ENCODE measurements at regions not wholly inside any gene's neighbourhood (a gene's known extent, or its start where the extent isn't known, plus 50 kb on each side); places are given as distances from the start of the nearest gene placed in this dataset.

DNA sequence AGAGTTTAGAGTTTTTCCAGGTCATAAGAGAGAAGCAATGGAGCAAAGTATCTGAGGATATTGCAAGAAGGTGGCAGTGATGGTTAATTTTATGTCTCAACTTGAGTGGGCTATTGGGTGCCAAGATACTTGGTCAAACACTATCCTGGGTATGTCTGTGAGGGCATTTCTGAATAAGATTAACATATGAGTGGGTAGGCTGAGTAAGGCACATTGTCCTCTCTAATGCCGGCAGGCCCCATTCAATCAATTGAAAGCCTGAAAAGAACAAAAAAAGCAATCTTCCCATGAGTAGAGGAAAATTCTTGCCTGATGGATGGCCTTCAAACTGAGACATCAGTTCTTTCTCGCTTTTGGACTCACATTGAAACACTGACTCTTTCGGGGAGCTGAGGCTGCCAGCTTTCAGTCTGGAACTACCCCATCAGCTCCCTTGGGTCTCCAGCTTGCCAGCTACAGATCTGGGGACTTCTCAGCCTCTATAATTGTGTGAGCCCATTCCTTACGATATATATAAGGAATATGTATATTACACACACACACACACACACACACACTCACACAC is 228.8 kb downstream of the BUD13 start:
- H3K4me3 ChIP-seq (ENCODE audit: low read length), result no peak overlapping the region
- H3K4me1 ChIP-seq (ENCODE audit: insufficient read depth, low read length), result no peaks in the 10 kb centered on the region
- H3K9ac ChIP-seq (ENCODE audit: low read depth, low read length), result no peak overlapping the region
- H3K9me3 ChIP-seq (ENCODE audit: insufficient read depth, low read depth, low read length), result peaks cover 3% of the 10 kb centered on the region; the same call in 1 of the 2 replicates
- no peak overlapping the region for H3K27ac ChIP-seq (ENCODE audit: low read length)
- H3K27me3 ChIP-seq (ENCODE audit: insufficient read depth, low read length), result peaks cover 5% of the 10 kb centered on the region; the same call in 1 of the 2 replicates
- H3K36me3 ChIP-seq (ENCODE audit: insufficient read depth, low read depth, low read length), result no peaks in the 10 kb centered on the region

- no peak overlapping the region for H3K4me3 ChIP-seq (ENCODE audit: low read length)
- no peaks in the 10 kb centered on the region for H3K36me3 ChIP-seq (ENCODE audit: insufficient read depth, low read depth, low read length)
- no peak overlapping the region for H3K9ac ChIP-seq (ENCODE audit: low read depth, low read length)
- peaks cover 10% of the 10 kb centered on the region for H3K27me3 ChIP-seq (ENCODE audit: insufficient read depth, low read length)
- no peak overlapping the region for H3K27ac ChIP-seq (ENCODE audit: low read length)
- no peaks in the 10 kb centered on the region for H3K4me1 ChIP-seq (ENCODE audit: insufficient read depth, low read length)
- H3K9me3 ChIP-seq (ENCODE audit: insufficient read depth, low read depth, low read length), result peaks cover 3% of the 10 kb centered on the region; the same call in 1 of the 2 replicates
Observed at GRCh38 chr11:116543099-116543498, 229.7 kb downstream of the BUD13 start.

- H3K4me3 ChIP-seq (ENCODE audit: low read length), result no peak overlapping the region
- no peaks in the 10 kb centered on the region for H3K4me1 ChIP-seq (ENCODE audit: insufficient read depth, low read length)
- H3K9ac ChIP-seq (ENCODE audit: low read depth, low read length), result no peak overlapping the region
- H3K27me3 ChIP-seq (ENCODE audit: insufficient read depth, low read length), result peaks cover 14% of the 10 kb centered on the region
- H3K9me3 ChIP-seq (ENCODE audit: insufficient read depth, low read depth, low read length), result peaks cover 3% of the 10 kb centered on the region; the same call in 1 of the 2 replicates
- H3K36me3 ChIP-seq (ENCODE audit: insufficient read depth, low read depth, low read length), result no peaks in the 10 kb centered on the region
- H3K27ac ChIP-seq (ENCODE audit: low read length), result no peak overlapping the region
Observed at GRCh38 chr11:116542406-116542805, 230.4 kb downstream of the BUD13 start.

GRCh38 chr11:116541460-116541859 is 231.3 kb downstream of the BUD13 start:
- Histone ChIP-seq H3K27me3 (ENCODE audit: insufficient read depth, low read length) (peaks cover 14% of the 10 kb centered on the region), H3K4me1 (ENCODE audit: insufficient read depth, low read length) (no peaks in the 10 kb centered on the region), H3K36me3 (ENCODE audit: insufficient read depth, low read depth, low read length) (no peaks in the 10 kb centered on the region)

DNA sequence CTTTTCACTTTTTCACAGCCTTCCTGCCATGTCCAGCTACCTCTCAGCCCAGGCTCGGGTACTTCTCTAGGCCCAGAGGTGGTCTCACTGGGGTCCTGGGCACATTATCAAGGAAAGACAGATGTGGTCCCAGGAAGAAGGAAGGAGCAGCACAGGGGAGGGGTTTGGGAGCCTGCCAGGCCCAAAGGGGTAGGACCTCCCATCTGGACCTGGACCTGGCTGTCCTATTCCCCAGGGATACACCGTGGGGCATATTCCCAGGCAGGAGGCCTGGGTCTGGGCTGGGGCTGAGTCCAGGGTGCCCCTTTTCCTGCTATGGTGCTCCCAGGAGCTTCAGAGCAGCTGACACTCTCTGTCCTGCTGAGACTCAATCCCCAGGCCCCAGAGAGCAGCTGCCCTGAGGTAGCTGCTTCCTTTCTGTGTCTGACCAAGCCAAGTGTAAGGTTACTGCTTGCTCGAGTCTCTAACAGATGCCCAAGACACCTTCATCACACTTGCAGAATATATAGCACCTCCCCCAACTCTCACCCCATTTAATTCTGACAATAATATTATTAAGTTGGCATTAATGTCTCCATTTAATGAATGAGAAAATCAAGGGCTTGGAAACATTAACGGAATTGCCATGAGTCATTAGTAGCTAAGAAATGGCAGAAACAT is 232.0 kb downstream of the BUD13 start:
- Histone ChIP-seq H3K9me3 (ENCODE audit: insufficient read depth, low read depth, low read length) (peaks cover 3% of the 10 kb centered on the region; the same call in 1 of the 2 replicates), H3K27me3 (ENCODE audit: insufficient read depth, low read length) (peaks cover 14% of the 10 kb centered on the region), H3K9ac (ENCODE audit: low read depth, low read length) (no peak overlapping the region), H3K4me3 (ENCODE audit: low read length) (no peak overlapping the region), H3K27ac (ENCODE audit: low read length) (no peak overlapping the region), H3K36me3 (ENCODE audit: insufficient read depth, low read depth, low read length) (no peaks in the 10 kb centered on the region), H3K4me1 (ENCODE audit: insufficient read depth, low read length) (no peaks in the 10 kb centered on the region)

More at GRCh38 chr11:116541460-116541859, 231.3 kb downstream of the BUD13 start:
- peaks cover 3% of the 10 kb centered on the region; the same call in 1 of the 2 replicates for H3K9me3 ChIP-seq (ENCODE audit: insufficient read depth, low read depth, low read length)
- H3K27ac ChIP-seq (ENCODE audit: low read length), result no peak overlapping the region
- H3K9ac ChIP-seq (ENCODE audit: low read depth, low read length), result no peak overlapping the region
- no peak overlapping the region for H3K4me3 ChIP-seq (ENCODE audit: low read length)

DNA sequence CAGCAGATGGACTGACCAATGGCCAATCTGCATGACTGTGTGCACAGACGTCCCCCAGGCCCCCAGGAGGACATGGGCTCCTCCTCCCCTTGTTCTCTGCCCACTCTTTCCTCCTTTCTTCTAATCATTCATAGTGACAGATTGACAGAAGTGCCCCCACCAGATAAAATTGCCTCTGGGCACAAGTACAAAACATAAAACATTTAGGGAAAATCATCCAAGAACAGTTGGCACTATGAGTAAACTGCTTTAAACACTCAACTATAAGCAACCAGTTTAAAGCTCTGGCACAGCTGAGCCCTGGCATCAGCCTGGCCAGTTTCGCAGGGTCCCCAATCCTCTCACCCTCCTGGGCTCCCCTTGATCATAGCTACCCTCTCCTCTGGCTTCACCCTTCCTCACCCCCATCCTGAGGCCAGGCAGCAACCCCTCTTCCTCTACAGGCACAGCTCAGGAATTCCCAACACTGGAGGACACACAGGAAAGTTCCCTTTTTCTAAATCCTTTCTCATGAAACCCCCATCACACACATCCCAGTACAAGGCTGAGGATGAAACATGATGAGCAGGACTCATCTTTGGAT is 232.9 kb downstream of the BUD13 start:
- H3K36me3 ChIP-seq (ENCODE audit: insufficient read depth, low read depth, low read length), result no peaks in the 10 kb centered on the region
- H3K9ac ChIP-seq (ENCODE audit: low read depth, low read length), result no peak overlapping the region
- no peak overlapping the region for H3K4me3 ChIP-seq (ENCODE audit: low read length)
- H3K9me3 ChIP-seq (ENCODE audit: insufficient read depth, low read depth, low read length), result peaks cover 3% of the 10 kb centered on the region; the same call in 1 of the 2 replicates
- H3K27ac ChIP-seq (ENCODE audit: low read length), result no peak overlapping the region
- H3K4me1 ChIP-seq (ENCODE audit: insufficient read depth, low read length), result no peaks in the 10 kb centered on the region
- H3K27me3 ChIP-seq (ENCODE audit: insufficient read depth, low read length), result peaks cover 14% of the 10 kb centered on the region

- peaks cover 3% of the 10 kb centered on the region; the same call in 1 of the 2 replicates for H3K9me3 ChIP-seq (ENCODE audit: insufficient read depth, low read depth, low read length)
- peaks cover 14% of the 10 kb centered on the region for H3K27me3 ChIP-seq (ENCODE audit: insufficient read depth, low read length)
- H3K4me1 ChIP-seq (ENCODE audit: insufficient read depth, low read length), result no peaks in the 10 kb centered on the region; the same call in 1 of the 2 replicates
- no peak overlapping the region for H3K4me3 ChIP-seq (ENCODE audit: low read length)
- no peak overlapping the region for H3K9ac ChIP-seq (ENCODE audit: low read depth, low read length)
- H3K36me3 ChIP-seq (ENCODE audit: insufficient read depth, low read depth, low read length), result no peaks in the 10 kb centered on the region
- no peak overlapping the region for H3K27ac ChIP-seq (ENCODE audit: low read length)
Observed at GRCh38 chr11:116539211-116539610, 233.6 kb downstream of the BUD13 start.

DNA sequence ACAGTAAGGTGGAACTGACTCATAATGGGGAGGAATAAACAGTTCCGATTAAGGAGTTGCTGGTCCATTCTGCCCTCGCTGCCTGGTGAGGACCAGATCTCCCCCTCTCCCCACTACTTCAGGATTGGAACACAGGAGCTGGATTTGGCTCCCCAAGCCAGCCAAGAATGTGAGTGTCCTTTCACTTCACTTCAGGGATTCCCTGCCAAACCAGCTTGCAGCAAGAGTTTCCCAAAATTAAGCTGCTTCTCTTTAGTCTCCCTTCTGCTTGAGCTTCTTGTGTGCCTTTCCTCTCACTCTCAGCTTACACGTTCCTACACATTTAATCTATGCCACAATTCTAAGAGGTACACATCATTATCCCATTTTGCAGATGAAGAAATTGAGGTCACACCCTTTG is 234.1 kb downstream of the BUD13 start:
- no peaks in the 10 kb centered on the region for H3K36me3 ChIP-seq (ENCODE audit: insufficient read depth, low read depth, low read length)
- peaks cover 3% of the 10 kb centered on the region; the same call in 1 of the 2 replicates for H3K9me3 ChIP-seq (ENCODE audit: insufficient read depth, low read depth, low read length)
- H3K27me3 ChIP-seq (ENCODE audit: insufficient read depth, low read length), result peaks cover 14% of the 10 kb centered on the region
- no peak overlapping the region for H3K27ac ChIP-seq (ENCODE audit: low read length)
- H3K4me3 ChIP-seq (ENCODE audit: low read length), result no peak overlapping the region
- peaks cover 5% of the 10 kb centered on the region; the same call in 1 of the 2 replicates for H3K4me1 ChIP-seq (ENCODE audit: insufficient read depth, low read length)
- no peak overlapping the region for H3K9ac ChIP-seq (ENCODE audit: low read depth, low read length)

DNA sequence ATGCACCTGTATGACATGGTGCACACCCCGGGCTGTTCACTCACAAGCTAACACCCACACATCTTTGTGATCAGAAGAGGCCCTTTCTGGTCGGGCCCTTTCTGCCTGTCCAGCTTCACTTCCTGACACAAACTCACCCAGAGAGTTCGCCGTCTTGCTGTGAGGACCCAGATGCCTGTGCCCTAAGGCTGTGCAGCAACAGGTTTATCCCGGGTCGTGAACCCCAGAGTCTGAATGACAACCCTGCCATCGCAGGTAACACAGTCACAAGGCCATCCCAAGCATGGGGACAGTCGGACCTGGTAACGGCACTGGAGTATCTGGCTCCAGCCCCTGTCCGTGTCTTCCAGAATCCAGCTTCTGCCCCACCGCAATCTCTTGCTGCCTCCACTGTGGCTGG is 235.1 kb downstream of the BUD13 start:
- Histone ChIP-seq H3K4me3 (ENCODE audit: low read length) (no peak overlapping the region), H3K9me3 (ENCODE audit: insufficient read depth, low read depth, low read length) (peaks cover 3% of the 10 kb centered on the region; the same call in 1 of the 2 replicates), H3K4me1 (ENCODE audit: insufficient read depth, low read length) (peaks cover 6% of the 10 kb centered on the region; the same call in 1 of the 2 replicates), H3K36me3 (ENCODE audit: insufficient read depth, low read depth, low read length) (no peaks in the 10 kb centered on the region), H3K27ac (ENCODE audit: low read length) (no peak overlapping the region), H3K9ac (ENCODE audit: low read depth, low read length) (no peak overlapping the region), H3K27me3 (ENCODE audit: insufficient read depth, low read length) (peaks cover 12% of the 10 kb centered on the region)

GRCh38 chr11:116537121-116537520 is 235.7 kb downstream of the BUD13 start:
- no peaks in the 10 kb centered on the region for H3K36me3 ChIP-seq (ENCODE audit: insufficient read depth, low read depth, low read length)
- H3K4me3 ChIP-seq (ENCODE audit: low read length), result no peak overlapping the region
- H3K9ac ChIP-seq (ENCODE audit: low read depth, low read length), result no peak overlapping the region
- H3K27ac ChIP-seq (ENCODE audit: low read length), result no peak overlapping the region
- H3K4me1 ChIP-seq (ENCODE audit: insufficient read depth, low read length), result peaks cover 6% of the 10 kb centered on the region; the same call in 1 of the 2 replicates
- peaks cover 8% of the 10 kb centered on the region; the same call in 1 of the 2 replicates for H3K27me3 ChIP-seq (ENCODE audit: insufficient read depth, low read length)
- H3K9me3 ChIP-seq (ENCODE audit: insufficient read depth, low read depth, low read length), result peaks cover 3% of the 10 kb centered on the region; the same call in 1 of the 2 replicates

DNA sequence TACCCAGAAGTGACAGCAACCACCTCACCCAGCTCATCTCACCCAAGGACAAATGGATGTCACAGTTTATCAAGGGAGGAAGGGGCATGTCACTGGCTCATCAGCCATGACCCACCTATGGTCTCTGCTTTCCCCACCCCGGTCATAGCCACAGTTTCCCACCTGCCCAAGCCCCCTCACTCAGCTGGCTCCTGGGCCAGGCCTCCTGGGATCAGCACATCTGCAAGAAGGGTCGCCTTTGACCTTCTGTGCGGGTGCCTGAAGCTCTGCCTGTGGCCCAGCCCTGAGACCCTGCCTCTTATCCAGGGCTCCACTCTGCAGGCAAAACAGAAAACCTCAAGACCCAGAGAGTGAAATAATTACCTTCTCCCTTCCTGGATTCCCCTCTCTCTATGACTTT is 236.4 kb downstream of the BUD13 start:
- peaks cover 3% of the 10 kb centered on the region; the same call in 1 of the 2 replicates for H3K9me3 ChIP-seq (ENCODE audit: insufficient read depth, low read depth, low read length)
- H3K4me3 ChIP-seq (ENCODE audit: low read length), result no peak overlapping the region
- H3K36me3 ChIP-seq (ENCODE audit: insufficient read depth, low read depth, low read length), result no peaks in the 10 kb centered on the region
- peaks cover 6% of the 10 kb centered on the region; the same call in 1 of the 2 replicates for H3K4me1 ChIP-seq (ENCODE audit: insufficient read depth, low read length)
- H3K27ac ChIP-seq (ENCODE audit: low read length), result no peak overlapping the region
- H3K27me3 ChIP-seq (ENCODE audit: insufficient read depth, low read length), result peaks cover 8% of the 10 kb centered on the region; the same call in 1 of the 2 replicates
- no peak overlapping the region for H3K9ac ChIP-seq (ENCODE audit: low read depth, low read length)

All from iPS-20b (cell line).